ENCODE measurements at regions not wholly inside any gene's neighbourhood (a gene's known extent, or its start where the extent isn't known, plus 50 kb on each side); places are given as distances from the start of the nearest gene placed in this dataset.
"Not testable (repeated sequence)": the region's sequence is repeated elsewhere in the genome, so short reads cannot be mapped to it uniquely, and the experiment has no call there.

DNA sequence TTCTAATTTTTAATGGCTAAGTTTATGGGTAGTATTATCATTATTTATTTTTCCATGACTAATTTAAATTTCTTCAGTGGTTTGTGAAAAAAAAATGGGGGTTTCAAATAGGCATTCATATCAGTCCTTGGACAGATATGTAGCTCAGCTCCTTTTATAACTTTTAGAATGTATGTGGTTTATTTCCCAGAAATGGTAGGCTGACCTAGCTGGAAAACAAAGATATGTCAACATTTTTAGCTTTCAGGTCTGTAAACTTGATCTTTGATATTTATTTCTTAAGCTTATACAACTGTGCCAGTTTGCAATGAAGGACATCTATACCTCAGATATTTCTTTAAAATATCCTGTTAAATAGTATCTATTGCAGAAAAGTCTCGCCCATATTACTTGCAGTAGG, 1815.5 kb downstream of the SLITRK5 start:
- intact Hi-C loops (cut with DNase I): no loop called here
- DNase-seq: no peak
- ATAC-seq (ENCODE audit: poor library complexity): no peak

DNA sequence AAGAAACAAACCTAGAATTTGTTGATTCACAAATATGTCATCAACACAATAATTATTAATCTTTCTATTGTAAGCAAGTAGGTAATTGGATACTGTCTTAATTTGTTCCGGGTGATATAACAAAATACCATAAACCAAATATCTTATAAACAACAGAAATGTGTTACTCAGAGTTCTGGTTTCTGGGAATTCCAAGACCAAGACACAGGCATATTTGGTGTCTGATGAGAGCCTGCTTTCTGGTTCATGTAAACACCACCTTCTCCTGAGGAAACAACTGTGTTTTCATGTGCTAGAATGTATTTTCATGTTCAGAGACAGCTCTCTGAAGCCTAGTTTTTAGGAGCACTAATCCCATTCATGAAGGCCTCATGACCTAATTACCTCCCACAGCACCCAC, 1819.5 kb downstream of the SLITRK5 start:
- no peak for ATAC-seq (ENCODE audit: poor library complexity)
- no peak for DNase-seq
- intact Hi-C loops (cut with DNase I): no loop called here

DNA sequence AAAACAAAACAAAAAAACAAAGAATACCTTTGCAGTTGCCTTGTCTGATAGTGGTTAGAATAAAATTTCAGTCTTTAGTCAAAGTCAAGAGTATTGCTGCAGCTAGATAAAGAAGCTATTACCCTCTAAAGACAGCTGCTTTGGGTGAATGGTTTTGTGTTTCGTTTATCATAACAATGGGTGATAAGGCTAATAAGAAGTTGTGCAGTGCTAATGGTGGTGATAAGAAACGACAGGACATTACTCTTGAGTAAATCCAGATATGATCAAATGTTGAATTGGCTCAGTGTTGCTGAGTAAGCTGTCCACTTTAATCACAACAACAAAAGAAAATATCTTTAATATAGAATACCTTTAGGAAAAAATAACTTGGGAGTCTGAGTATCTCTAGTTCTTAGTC, 1825.3 kb downstream of the SLITRK5 start:
- no peak for DNase-seq
- intact Hi-C loops (cut with DNase I): no loop called here
- no peak for ATAC-seq (ENCODE audit: poor library complexity)

DNA sequence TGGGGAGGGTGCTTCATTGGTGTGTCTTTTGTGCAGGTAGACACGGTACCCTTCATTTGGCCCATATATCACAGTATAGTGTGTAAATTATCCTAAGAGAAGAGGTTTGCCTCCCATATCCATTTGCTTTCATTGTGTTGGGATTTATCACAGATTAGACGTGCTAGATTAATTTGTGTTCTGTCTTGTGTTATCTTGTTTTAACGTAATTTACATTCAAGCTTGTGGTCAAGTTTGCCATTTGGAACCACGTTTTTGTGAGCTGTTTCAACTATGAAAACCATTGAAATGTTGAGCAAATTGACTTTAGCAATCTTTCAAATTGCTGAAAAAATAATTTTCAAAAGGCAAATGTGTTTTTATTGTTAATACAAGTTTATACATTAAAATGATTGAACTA, 1826.5 kb downstream of the SLITRK5 start:
- no peak for ATAC-seq (ENCODE audit: poor library complexity)
- DNase-seq: no peak
- intact Hi-C loops (cut with DNase I): no loop called here

DNA sequence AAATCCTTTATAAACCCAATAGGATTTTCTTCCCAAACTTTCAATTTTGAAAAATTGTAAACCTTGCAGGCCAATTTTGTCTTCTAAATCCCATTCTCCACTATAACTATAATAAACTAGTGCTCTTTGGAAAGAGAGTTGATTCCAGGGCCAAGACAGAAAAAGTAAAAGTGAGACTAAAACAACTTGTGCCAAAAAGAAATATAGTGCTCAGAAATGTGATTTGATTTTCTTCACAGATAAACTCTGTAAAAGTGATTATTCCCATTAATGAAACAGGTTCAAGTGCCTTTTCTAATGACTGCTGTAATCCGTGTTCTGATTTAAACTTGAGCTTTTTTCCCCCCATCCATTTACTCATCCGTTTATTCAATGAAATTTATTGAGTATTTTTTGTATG, 1831.1 kb downstream of the SLITRK5 start:
- no peak for DNase-seq
- intact Hi-C loops (cut with DNase I): no loop called here
- no peak for ATAC-seq (ENCODE audit: poor library complexity)

DNA sequence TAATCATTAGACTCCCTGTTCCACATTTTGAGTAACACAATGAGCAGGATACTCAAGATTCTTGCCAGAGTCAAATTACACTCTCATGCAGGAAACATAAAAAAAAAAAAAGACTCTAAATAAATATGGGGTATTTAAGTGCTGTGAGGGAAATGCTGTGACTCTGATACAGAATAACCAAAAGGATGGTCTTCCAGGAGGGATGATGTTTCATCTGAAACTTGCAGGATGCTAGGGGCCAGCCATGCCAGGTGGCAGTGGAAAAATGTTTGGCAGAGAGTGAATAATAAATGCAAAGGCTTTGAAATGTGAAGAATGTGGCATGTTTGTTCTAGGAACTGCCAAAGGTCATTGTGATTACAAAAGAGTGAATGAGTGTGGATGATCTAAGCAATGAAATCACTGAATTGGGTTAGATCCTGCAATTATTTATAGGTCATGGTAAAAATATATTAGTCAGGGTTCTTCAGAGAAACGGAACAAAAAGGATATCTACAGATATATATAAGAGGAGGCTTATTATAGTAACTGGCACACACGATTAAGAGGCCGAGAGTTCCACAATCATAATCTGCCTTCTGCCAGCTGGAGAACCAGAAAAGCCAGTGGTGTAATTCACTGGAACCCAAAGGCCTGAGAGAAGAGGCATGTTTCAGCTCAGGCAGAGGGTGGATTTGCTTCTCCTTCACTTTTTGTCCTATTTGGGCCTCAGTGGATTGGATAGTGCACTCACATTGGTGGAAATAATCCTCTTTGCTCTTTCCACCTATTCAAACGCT, 1832.8 kb upstream of the MIR17HG start:
- intact Hi-C loops (cut with DNase I): no loop called here
- no peak for DNase-seq
- peak; percentile 92 for ATAC-seq (ENCODE audit: poor library complexity)

DNA sequence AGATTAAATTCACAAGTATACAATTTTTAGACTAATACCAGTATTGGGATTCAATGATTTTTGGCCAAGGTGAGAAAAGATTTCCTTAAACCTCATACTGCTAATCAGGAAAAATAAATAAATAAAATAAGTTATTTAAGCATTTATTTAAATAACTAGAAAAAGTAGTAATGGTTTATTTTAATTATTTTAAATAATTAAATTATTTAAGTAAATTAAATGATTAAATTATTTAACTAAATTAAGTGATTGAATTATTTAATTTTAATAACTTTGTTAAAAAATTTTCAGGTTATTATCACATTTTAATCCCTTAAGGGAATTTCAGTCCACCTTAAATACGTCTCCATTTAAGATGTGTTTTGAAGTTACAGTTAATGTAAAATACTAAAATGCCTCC, 1831.5 kb upstream of the MIR17HG start:
- ATAC-seq (ENCODE audit: poor library complexity) (no peak), DNase-seq (no peak)
- intact Hi-C loops (cut with DNase I): no loop called here

DNA sequence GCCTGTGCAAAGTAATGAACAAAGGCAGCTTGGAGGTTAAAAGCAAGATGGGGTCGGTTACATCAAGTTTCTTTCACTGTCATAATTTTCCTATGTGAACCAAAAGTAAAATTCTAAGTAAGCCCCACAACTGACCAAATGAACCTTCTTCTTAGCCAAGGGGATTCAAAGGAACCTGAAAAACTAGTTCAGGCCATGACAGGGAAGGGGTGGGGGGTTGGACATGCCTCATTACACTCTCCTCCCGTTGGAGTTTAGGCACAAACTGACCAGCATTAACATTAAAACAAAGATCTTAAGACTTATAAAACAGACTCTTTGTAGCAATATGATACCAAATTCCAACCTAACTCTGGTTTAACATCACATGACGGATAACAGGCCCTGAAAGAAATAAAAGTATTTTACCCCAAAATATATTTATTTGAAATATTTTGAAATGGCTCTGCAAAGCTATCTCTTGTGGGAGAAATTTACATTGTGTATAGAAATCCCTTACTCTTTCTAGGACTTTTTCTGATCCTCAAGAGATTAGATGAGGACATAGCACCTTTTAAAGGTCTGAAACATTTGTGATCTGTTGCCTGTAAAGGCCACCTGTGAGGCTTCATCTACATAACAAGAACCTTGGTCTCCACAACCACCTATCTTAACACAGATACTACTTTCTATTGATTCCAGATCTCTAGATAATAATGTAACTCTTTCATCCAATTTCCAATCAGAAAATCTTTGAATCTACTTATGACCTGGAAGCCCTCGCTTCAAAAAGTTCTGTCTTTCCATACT, 1829.0 kb upstream of the MIR17HG start:
- no peak for DNase-seq
- intact Hi-C loops (cut with DNase I): no loop called here
- ATAC-seq (ENCODE audit: poor library complexity): no peak

DNA sequence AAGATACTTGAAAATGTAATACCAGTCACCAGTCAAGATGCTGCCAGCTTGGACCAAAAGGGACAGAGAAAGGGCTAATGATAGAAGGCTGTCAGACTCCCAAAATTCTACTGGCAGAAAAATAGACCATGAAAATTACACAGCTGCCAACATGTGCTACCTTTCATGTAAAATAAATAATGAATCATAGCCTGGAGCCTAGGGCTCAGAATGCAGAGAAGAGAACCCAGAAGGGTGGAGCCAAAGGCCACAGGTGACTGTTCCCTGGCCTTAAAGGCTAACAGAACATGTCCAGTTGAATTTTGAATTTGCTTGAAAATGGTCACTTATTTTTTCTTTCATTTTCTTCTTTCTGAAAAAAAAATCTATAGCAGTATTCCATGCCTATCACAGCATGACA, 1827.0 kb upstream of the MIR17HG start:
- ATAC-seq (ENCODE audit: poor library complexity): no peak
- DNase-seq: no peak
- intact Hi-C loops (cut with DNase I): no loop called here

DNA sequence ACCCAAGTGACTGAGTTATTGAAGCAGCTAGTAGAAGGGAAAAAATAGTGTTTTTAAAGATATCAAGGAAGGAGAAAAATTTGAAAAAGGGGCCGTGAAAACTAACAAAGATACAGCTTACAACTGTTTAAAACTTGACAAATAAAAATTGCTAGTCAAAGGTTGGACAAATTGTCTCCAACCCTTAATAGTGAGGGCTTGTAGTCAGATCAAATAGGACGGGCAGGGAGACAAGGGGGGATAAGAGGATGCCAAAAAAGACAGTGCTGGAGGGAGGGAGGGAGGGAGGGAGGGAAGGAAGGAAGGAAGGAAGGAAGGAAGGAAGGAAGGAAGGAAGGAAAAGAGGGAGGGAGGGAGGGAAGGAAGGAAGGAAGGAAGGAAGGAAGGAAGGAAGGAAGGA, 1825.8 kb upstream of the MIR17HG start:
- ATAC-seq (ENCODE audit: poor library complexity); intact Hi-C loops (cut with DNase I): not testable (repeated sequence)

DNA sequence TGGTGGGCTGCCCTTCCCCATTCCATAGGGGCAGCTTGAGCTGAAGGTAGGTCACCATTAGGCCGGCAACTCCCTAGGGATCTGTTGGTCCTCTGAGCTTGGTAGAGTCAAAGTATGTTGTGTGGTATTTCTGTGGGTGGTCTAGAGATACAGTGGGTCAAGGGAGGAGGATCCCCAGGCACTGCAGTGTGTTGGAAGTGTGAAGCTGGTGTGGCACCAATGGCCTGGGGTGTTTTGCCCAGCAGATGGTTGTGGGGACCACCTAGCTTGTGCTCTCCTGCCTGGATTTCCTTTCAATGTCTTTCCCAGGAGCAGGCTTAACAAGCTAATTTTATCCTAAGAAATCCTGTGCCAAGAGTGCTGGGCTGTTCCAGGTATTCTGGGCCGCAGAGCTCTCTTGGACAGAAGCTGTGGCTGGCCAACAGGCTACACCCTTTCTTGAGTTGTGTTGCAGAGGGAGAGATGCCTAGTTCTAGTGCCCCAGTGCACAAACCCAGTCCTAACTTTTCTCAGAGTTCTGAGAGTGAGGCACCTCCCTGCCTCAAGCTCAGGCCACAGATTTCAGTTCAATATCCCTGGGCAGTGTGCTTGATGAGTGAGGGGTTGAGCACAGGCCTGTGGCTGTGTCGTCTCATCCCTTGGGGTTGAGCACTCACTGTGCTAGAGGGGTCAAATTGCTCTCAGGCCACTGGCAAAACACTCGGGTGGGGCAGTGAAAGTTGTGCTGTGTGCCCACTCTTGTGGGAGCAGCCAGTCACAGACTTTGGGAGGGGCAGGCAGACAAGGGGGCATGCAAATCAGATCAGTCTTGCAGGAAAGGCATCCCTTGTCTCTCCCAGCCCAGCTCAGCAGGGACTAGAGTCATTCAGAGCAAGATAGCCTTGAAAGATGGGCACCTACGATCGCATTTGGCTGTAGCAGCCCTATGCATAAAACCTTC, 1806.1 kb upstream of the MIR17HG start:
- ATAC-seq (ENCODE audit: poor library complexity) (peak; percentile 78), DNase-seq (no peak)
- intact Hi-C loops (cut with DNase I): no loop called here

More for the DNA sequence above, 1825.8 kb upstream of the MIR17HG start:
- DNase-seq: not testable (repeated sequence)

DNA sequence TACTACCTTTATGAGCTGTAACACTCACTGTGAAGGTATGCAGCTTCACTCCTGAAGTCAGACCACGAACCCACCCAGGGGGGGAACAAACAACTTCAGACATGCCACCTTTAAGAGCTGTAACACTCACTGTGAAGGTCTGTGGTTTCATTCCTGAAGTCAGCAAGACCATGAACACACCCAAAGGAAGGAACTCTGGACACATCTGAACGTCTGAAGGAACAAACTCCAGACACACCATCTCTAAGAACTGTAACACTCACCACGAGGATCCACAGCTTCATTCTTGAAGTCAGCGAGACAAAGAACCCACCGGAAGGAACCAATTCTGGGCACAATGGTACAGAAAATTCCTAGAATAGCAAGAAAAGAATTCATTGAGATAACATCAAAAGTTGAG, 1796.5 kb upstream of the MIR17HG start:
- no peak for ATAC-seq (ENCODE audit: poor library complexity)
- intact Hi-C loops (cut with DNase I): no loop called here
- no peak for DNase-seq

DNA sequence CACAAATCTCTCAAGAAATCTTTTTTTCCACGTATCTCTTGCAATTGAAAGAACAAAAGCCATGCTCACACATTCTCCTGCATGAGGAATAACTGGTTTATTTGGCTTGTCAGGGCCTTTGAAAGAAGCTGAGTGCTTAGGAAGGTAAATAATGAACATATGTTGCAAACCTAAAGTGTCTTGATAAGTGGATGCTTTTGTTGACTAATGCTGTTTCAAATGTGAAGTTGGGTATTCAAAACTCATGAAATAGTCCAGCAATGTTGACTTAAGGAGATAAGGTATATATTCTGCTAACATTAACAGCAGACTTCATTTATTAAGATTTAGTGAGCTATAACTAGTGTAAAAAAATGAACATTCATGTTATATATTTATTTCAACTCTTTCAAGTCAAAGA, 1792.7 kb upstream of the MIR17HG start:
- intact Hi-C loops (cut with DNase I): no loop called here
- ATAC-seq (ENCODE audit: poor library complexity): no peak
- DNase-seq: no peak

DNA sequence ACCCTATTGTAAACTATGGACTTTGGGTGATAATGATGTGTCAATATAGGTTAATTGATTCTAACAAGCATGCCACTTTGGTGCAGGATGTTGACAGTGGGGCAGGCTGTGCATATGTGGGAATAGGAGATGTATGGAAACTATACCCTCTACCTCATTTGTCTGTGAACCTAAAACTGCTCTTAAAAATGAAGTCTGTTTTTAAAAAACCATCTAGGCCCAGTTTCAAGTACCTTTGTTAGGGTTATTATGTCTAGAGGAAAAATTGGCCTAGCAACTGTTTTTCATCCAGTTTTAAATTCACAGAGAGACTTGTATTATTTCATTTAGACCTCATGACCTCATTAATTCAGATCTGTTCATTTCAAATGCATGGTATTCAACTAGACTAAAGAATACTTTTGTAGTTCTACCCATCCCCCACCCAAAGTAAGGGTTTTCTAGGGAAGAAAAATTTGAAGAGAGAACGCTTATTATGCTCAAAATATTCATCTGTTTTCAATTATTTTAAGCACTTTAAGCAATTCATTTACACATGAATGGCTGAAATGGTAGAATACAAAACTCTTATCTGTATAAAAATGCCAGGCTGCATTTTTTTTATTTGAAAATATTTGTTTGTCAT, 1781.9 kb upstream of the MIR17HG start:
- no peak for ATAC-seq (ENCODE audit: poor library complexity)
- intact Hi-C loops (cut with DNase I): no loop called here
- DNase-seq: no peak

DNA sequence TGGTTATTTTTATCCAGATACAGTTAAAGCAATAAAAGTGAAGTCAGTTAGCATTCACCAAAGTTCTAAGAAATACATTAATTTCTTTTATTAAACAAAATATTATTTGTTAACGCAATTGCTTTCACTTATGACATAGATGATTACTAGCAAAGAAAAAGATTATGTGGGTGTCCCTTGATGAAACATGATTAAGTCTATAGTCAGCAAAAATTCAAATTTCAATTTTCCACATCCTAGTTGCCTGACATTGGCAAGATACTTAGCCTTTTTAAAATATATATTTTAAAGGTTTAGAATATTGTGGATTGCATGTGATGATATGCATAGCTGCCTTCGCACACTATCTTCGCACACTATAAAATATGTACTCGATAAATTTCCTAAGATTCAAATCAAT, 1780.5 kb upstream of the MIR17HG start:
- DNase-seq: no peak
- intact Hi-C loops (cut with DNase I): no loop called here
- no peak for ATAC-seq (ENCODE audit: poor library complexity)

DNA sequence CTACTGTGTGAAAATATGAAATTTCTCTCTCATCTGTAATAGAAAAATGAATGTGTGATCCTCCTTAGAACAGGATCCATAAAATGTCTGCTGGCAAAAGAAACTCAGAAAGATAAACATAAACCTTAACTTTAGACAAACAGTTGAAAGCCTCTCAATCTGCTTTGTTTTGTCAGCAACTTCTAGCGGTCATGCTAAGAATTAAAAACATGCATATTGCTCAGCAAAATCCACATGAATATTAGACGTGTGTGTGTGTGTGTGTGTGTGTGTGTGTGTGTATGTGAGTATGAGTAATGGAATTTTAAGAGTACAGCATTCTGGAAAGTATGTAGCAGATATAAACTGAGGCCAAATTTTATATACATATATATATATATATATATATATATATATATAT, 1779.2 kb upstream of the MIR17HG start:
- no peak for DNase-seq
- intact Hi-C loops (cut with DNase I): no loop called here
- ATAC-seq (ENCODE audit: poor library complexity): no peak

DNA sequence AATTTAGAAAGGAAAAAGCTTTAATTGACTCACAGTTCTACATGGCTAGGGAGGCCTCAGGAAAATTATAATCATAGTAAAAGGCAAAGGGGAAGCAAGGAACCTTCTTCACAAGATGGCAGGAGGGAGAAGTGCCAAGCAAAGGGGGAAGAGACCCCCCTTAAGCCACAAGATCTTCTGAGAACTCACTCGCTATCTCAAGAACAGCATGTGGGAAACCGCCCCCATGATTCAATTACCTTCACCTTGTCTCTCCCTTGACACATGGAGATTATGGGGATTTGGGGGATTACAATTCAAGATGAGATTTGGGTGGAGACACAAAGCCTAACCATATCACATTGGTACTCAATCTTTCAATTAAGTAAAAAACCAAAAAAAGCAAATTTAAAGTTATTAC, 1778.7 kb upstream of the MIR17HG start:
- ATAC-seq (ENCODE audit: poor library complexity): no peak
- intact Hi-C loops (cut with DNase I): no loop called here

DNA sequence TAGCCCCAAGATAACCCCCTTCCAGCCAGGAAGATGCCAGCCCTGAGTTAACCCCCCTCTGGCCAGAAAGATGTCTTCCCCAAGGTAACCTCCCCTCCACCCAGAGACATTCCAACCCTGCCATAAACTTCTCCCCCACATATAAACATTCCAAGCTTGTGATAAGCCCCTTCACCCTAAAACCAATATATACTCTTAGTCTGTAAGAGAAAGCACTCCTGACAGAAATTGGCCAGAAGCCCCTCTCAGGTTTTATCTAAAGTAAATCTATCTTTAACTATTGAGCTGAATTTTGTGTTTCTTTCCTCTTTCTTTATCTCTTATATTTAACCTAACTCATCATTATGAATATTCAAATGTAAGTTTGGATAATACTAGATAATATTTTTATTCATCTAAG, 1775.8 kb upstream of the MIR17HG start:
- intact Hi-C loops (cut with DNase I): no loop called here
- DNase-seq: no peak

More for the DNA sequence above, 1778.7 kb upstream of the MIR17HG start:
- no peak for DNase-seq

DNA sequence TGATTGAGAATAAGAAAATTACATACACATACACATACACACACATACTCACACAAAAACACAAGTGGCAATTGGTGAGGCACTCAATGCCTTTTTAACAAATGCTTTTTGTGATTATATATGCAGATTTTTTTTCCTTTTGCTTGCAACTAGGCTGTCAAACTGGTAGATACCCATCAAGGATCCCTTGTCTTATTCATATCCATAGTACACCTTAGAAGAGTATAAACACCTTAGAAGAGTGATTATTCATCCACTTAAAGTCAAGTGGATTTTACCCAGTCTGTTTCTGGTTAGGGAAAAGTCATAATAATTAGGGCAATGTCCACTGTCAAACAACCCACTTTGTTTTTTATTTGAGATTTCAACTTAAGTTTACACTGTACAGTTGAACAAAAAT, 1773.4 kb upstream of the MIR17HG start:
- intact Hi-C loops (cut with DNase I): no loop called here
- ATAC-seq (ENCODE audit: poor library complexity): no peak
- no peak for DNase-seq

More for the DNA sequence above, 1775.8 kb upstream of the MIR17HG start:
- ATAC-seq (ENCODE audit: poor library complexity): no peak

Measured in Right ventricle myocardium superior (tissue), 1 donor.